ENCODE measurements at regions not wholly inside any gene's neighbourhood (a gene's known extent, or its start where the extent isn't known, plus 50 kb on each side); places are given as distances from the start of the nearest gene placed in this dataset.

- no peak for DNase-seq
Measured at GRCh38 chr2:11050565-11050964, 104.7 kb upstream of the SLC66A3 start.

GRCh38 chr2:11051280-11051679 lies 104.0 kb upstream of the SLC66A3 start:
- DNase-seq: no peak

GRCh38 chr2:11053546-11053945 lies 101.7 kb upstream of the SLC66A3 start:
- no peak for DNase-seq

GRCh38 chr2:11054783-11055678 lies 100.2 kb upstream of the SLC66A3 start:
- DNase-seq: no peak

GRCh38 chr2:11055679-11056215 lies 99.5 kb upstream of the SLC66A3 start:
- DNase-seq: no peak

GRCh38 chr2:11056614-11057013 lies 98.7 kb upstream of the SLC66A3 start:
- DNase-seq: no peak

GRCh38 chr2:11057031-11057430 lies 98.2 kb upstream of the SLC66A3 start:
- DNase-seq: no peak

- no peak for DNase-seq
Measured at GRCh38 chr2:11058129-11058528, 97.1 kb upstream of the SLC66A3 start.

GRCh38 chr2:11060376-11061169 lies 94.7 kb upstream of the SLC66A3 start:
- no peak for DNase-seq

GRCh38 chr2:11065833-11066485 lies 89.3 kb upstream of the SLC66A3 start:
- no peak for DNase-seq

GRCh38 chr2:11067221-11068078 lies 87.8 kb upstream of the SLC66A3 start:
- DNase-seq: no peak

GRCh38 chr2:11068079-11068741 lies 87.1 kb upstream of the SLC66A3 start:
- DNase-seq: no peak

- no peak for DNase-seq
Measured at GRCh38 chr2:11068856-11069526, 86.3 kb upstream of the SLC66A3 start.

GRCh38 chr2:11069566-11070185 lies 85.6 kb upstream of the SLC66A3 start:
- no peak for DNase-seq

GRCh38 chr2:11071211-11071610 lies 84.1 kb upstream of the SLC66A3 start:
- no peak for DNase-seq

- no peak for DNase-seq
Measured at GRCh38 chr2:11071939-11072338, 83.3 kb upstream of the SLC66A3 start.

- no peak for DNase-seq
Measured at GRCh38 chr2:11072550-11072949, 82.7 kb upstream of the SLC66A3 start.

GRCh38 chr2:11073251-11073650 lies 82.0 kb upstream of the SLC66A3 start:
- DNase-seq: no peak

- no peak for DNase-seq
Measured at GRCh38 chr2:11073776-11074175, 81.5 kb upstream of the SLC66A3 start.

- no peak for DNase-seq
Measured at GRCh38 chr2:11074246-11074820, 80.9 kb upstream of the SLC66A3 start.
